CD4-positive, alpha-beta T cell (primary cell): ENCODE measurements at regions not wholly inside any gene's neighbourhood (a gene's known extent, or its start where the extent isn't known, plus 50 kb on each side); places are given as distances from the start of the nearest gene placed in this dataset.
"Not testable (repeated sequence)": the region's sequence is repeated elsewhere in the genome, so short reads cannot be mapped to it uniquely, and the experiment has no call there.

Source experiments
- ATAC-seq: fragments of 200-7000 bp; cut with Tn5 transposase; one replicate; pipeline ENCODE4 v1.10.0; 2022; ENCODE audit warnings: mild to moderate bottlenecking; ENCODE audit not compliant: poor library complexity
- CTCF ChIA-PET: fragments of 350-600 bp; sonication (Branson Sonifier 250); formaldehyde crosslinking; loops from one replicate; lab custom pipeline; 2021; ENCODE audit warnings: antibody characterized with exemption, inconsistent platforms; lab: Charles Lee
- POLR2A ChIA-PET: fragments of 350-600 bp; sonication (Branson Sonifier 250); formaldehyde crosslinking; loops from one replicate; lab custom pipeline; 2021; ENCODE audit warnings: antibody characterized with exemption, inconsistent platforms; lab: Charles Lee
- DNase-seq, 14 experiments: peaks; one replicate each; pipeline ENCODE4 v3.0.0-alpha.2; 2013 to 2020; ENCODE audit warnings: mixed read lengths in 2 of 14
- H3K27ac ChIP-seq, 2 donors: one replicate each; pipeline versions ENCODE4 v1.5.1 to v1.7.0; 2013; ENCODE audit warnings: low read length in 2 of 2, low read depth in 1 of 2, mild to moderate bottlenecking in 1 of 2
- H3K27me3 ChIP-seq, 2 experiments: 1 replicate in 1 of 2; 2 replicates in 1 of 2; pipeline versions ENCODE4 v1.6.1 to v1.7.0; 2013; ENCODE audit warnings: low read length in 2 of 2, control low read depth in 1 of 2, mild to moderate bottlenecking in 1 of 2, moderate library complexity in 1 of 2; ENCODE audit not compliant: insufficient read depth in 2 of 2, control insufficient read depth in 1 of 2
- H3K36me3 ChIP-seq: one replicate; pipeline ENCODE4 v1.6.1; 2013; ENCODE audit warnings: low read length, control low read depth; ENCODE audit not compliant: insufficient read depth
- H3K4me1 ChIP-seq: one replicate; pipeline ENCODE4 v1.6.1; 2013; ENCODE audit warnings: low read length, control low read depth; ENCODE audit not compliant: insufficient read depth
- H3K4me3 ChIP-seq: one replicate; pipeline ENCODE4 v1.5.1; 2013; ENCODE audit warnings: mild to moderate bottlenecking, low read length, moderate library complexity
- H3K9me3 ChIP-seq, 2 experiments: 1 replicate in 1 of 2; 2 replicates in 1 of 2; pipeline versions ENCODE4 v1.6.1 to v1.7.0; 2013; ENCODE audit warnings: low read length in 2 of 2, mild to moderate bottlenecking in 2 of 2, control low read depth in 1 of 2, moderate library complexity in 1 of 2; ENCODE audit not compliant: control insufficient read depth in 1 of 2, insufficient read depth in 1 of 2
- H3K27ac Mint-ChIP-seq: one replicate; pipeline ENCODE4 v1.8.0; 2020; ENCODE audit warnings: mixed read lengths
- H3K27me3 Mint-ChIP-seq: one replicate; pipeline ENCODE4 v1.8.0; 2021; ENCODE audit warnings: mixed read lengths
- H3K36me3 Mint-ChIP-seq: one replicate; pipeline ENCODE4 v1.8.0; 2021; ENCODE audit warnings: low read depth, mixed read lengths
- H3K4me1 Mint-ChIP-seq: one replicate; pipeline ENCODE4 v1.8.0; 2021; ENCODE audit warnings: low read depth, mixed read lengths
- H3K4me3 Mint-ChIP-seq: one replicate; pipeline ENCODE4 v1.8.0; 2020; ENCODE audit warnings: mild to moderate bottlenecking, mixed read lengths
- H3K9me3 Mint-ChIP-seq: one replicate; pipeline ENCODE4 v1.8.0; 2020; ENCODE audit warnings: mixed read lengths
- intact Hi-C, 2 experiments: fragments of 100-400 bp; cut with DNase I in 1 of 2; cut with micrococcal nuclease in 1 of 2; formaldehyde crosslinking; loops; one replicate each; pipeline versions ENCODE4 v1.15.1 to v1.9.0; 2023 to 2025; cut with DNase I, micrococcal nuclease
- TF ChIP-seq, protein P1 (sequence below): fragments of 200-600 bp; IDR thresholded peaks from one replicate; pipeline ENCODE4 v1.8.0; 2022; ENCODE audit warnings: antibody characterized with exemption, mild to moderate bottlenecking

DNA sequence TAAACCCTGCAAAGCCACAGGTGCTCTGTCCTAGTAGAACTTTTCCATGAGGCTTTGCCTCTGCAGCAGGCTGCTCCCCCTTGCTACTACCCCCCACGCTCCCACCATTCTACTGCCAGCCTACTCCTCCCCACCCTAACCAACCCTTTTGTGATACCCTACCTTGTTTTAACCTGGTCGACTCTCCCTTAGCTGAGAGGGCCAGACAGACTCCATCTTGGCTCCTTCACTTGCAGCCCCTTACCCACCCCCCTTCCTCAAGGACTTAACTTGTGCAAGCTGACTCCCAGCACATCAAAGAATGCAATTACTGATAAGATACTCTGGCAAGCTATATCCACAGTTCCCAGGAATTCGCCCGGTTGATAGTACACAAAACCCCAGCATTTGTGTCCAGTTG is 267.9 kb downstream of the POTED start:
- H3K9me3 Mint-ChIP-seq, H3K27ac ChIP-seq, CTCF ChIA-PET, H3K27me3 ChIP-seq, H3K36me3 ChIP-seq, H3K4me3 ChIP-seq, H3K4me3 Mint-ChIP-seq, H3K27ac Mint-ChIP-seq, ATAC-seq, intact Hi-C loops, DNase-seq, POLR2A ChIA-PET, H3K36me3 Mint-ChIP-seq, H3K4me1 Mint-ChIP-seq, H3K9me3 ChIP-seq, H3K4me1 ChIP-seq, H3K27me3 Mint-ChIP-seq: not testable (repeated sequence)

DNA sequence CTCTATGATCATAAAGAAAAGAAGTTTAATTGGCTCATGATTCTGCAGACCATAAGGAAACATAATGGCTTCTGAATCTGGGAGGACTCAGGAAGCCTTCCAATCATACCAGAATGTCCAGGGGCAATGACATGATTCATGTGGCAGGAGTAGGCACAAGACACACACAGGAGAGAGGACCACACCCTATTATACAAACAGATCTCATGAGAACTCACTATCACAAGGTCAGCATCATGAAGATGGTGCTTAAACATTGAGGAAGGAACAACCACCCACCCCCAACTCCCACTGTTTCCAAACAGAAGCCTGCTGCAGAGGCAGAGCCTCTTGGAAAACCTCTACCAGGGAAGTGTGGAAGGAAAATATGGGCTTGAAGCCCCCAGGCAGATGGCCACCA is 267.4 kb downstream of the POTED start:
- H3K36me3 Mint-ChIP-seq, H3K4me3 ChIP-seq, ATAC-seq, DNase-seq, H3K36me3 ChIP-seq, H3K4me1 ChIP-seq, CTCF ChIA-PET, H3K4me3 Mint-ChIP-seq, POLR2A ChIA-PET, H3K27me3 ChIP-seq, H3K9me3 Mint-ChIP-seq, H3K27ac Mint-ChIP-seq, H3K27me3 Mint-ChIP-seq, intact Hi-C loops, H3K9me3 ChIP-seq, H3K27ac ChIP-seq, H3K4me1 Mint-ChIP-seq: not testable (repeated sequence)

DNA sequence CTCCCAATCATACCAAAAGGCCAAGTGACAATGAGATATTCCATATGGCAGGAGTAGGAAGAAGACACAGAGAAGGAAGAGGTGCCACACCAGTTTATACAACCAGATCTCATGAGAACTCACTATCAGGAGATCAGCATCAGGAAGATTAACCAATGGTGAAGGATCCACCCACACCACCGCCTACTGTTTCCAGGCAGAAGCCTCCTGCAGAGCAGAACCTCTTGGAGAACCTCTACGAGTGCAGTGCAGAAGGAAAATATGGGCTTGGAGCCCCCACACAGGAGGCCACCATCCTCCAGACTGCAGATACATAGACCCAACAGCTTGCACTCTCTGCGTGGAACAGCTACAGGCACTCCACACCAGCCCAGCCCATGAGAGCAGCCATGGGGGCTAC is 264.4 kb downstream of the POTED start:
- H3K9me3 ChIP-seq, POLR2A ChIA-PET, H3K4me3 ChIP-seq, DNase-seq, H3K4me3 Mint-ChIP-seq, H3K27ac ChIP-seq, intact Hi-C loops, H3K4me1 ChIP-seq, H3K27ac Mint-ChIP-seq, H3K27me3 ChIP-seq, CTCF ChIA-PET, ATAC-seq, H3K9me3 Mint-ChIP-seq, H3K4me1 Mint-ChIP-seq, H3K36me3 Mint-ChIP-seq, H3K27me3 Mint-ChIP-seq, H3K36me3 ChIP-seq: not testable (repeated sequence)

DNA sequence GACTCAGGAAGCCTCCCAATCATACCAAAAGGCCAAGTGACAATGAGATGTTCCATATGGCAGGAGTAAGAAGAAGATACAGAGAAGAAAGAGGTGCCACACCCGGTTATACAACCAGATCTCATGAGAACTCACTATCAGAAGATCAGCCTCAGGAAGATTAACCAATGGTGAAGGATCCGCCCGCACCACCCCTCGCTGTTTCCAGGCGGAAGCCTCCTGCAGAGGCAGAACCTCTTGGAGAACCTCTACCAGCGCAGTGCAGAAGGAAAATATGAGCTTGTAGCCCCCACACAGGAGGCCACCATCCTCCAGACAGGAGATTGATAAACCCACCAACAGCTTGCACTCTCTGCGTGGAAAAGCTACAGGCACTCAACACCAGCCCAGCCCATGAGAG is 245.1 kb downstream of the POTED start:
- Histone ChIP-seq H3K4me3 (no peak overlapping the region), H3K27me3 (no peaks in the 10 kb centered on the region), H3K36me3 (no peaks in the 10 kb centered on the region), H3K9me3 (peaks cover 0 to 6% of the 10 kb centered on the region in 2 experiments), H3K4me1 (no peaks in the 10 kb centered on the region), H3K27ac (no peak overlapping the region)
- no peaks in the 10 kb centered on the region for H3K4me1 Mint-ChIP-seq
- intact Hi-C loops, result no loop called here
- H3K27me3 Mint-ChIP-seq, result no peaks in the 10 kb centered on the region
- H3K27ac Mint-ChIP-seq, result no peak overlapping the region
- ATAC-seq, result no peak
- H3K36me3 Mint-ChIP-seq, result no peaks in the 10 kb centered on the region
- CTCF ChIA-PET, result no interaction called here
- DNase-seq, result no peak
- TF ChIP-seq, protein P1, sequence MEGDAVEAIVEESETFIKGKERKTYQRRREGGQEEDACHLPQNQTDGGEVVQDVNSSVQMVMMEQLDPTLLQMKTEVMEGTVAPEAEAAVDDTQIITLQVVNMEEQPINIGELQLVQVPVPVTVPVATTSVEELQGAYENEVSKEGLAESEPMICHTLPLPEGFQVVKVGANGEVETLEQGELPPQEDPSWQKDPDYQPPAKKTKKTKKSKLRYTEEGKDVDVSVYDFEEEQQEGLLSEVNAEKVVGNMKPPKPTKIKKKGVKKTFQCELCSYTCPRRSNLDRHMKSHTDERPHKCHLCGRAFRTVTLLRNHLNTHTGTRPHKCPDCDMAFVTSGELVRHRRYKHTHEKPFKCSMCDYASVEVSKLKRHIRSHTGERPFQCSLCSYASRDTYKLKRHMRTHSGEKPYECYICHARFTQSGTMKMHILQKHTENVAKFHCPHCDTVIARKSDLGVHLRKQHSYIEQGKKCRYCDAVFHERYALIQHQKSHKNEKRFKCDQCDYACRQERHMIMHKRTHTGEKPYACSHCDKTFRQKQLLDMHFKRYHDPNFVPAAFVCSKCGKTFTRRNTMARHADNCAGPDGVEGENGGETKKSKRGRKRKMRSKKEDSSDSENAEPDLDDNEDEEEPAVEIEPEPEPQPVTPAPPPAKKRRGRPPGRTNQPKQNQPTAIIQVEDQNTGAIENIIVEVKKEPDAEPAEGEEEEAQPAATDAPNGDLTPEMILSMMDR, result no peak
- POLR2A ChIA-PET, result no interaction called here
- no peak overlapping the region for H3K4me3 Mint-ChIP-seq
- no peaks in the 10 kb centered on the region for H3K9me3 Mint-ChIP-seq

DNA sequence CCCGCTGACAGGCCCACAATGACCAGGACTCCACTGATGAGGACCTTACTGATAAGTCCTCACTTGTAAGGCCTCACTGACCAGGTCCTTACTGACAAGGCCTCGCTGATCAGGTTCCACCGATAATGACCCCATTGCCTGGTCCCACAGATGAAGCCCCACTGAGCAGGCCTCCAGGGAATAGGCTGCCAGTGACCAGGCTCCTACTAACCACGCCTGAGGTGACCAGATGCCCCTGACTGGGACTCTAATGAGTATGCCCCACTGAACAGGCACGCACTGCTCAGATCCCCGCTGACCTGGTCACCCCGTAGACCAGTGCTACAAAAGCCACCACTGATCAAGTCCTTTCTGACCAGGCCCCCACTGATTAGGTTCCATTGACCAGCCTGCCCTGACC is 241.2 kb downstream of the POTED start:
- not testable (repeated sequence) for H3K27ac Mint-ChIP-seq, H3K36me3 Mint-ChIP-seq, DNase-seq

DNA sequence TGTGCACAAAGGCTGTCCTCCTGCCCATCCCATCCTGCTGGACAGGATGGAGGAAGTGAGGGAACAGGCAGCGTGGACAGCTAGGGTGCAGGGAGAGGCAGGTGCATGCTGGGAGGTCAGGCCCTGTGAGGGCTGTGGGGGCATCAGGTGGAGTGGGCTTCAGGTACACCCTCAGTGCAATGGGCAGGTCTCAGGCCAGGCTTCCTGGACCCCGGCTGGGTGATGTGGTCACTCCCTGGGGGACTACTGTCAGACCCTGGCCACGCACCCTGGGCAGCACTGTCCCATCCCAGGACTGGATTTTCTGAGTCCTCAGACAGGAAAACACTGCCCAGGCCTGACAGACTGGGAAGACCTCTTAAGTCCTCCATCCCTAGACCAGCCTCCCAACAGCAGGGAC is 239.9 kb downstream of the POTED start:
- intact Hi-C loops, H3K27me3 ChIP-seq, CTCF ChIA-PET, H3K27ac Mint-ChIP-seq, H3K36me3 Mint-ChIP-seq, H3K9me3 Mint-ChIP-seq, ATAC-seq, H3K4me1 ChIP-seq, H3K36me3 ChIP-seq, H3K27ac ChIP-seq, POLR2A ChIA-PET, H3K27me3 Mint-ChIP-seq, DNase-seq, H3K4me3 Mint-ChIP-seq, H3K4me1 Mint-ChIP-seq, H3K4me3 ChIP-seq: not testable (repeated sequence)
- H3K9me3 ChIP-seq, result peaks cover 0 to 13% of the 10 kb centered on the region in 2 experiments

More for the DNA sequence above, 241.2 kb downstream of the POTED start:
- H3K27ac ChIP-seq, ATAC-seq, H3K4me1 Mint-ChIP-seq, H3K36me3 ChIP-seq, H3K4me3 ChIP-seq, intact Hi-C loops, H3K9me3 Mint-ChIP-seq, CTCF ChIA-PET, H3K27me3 Mint-ChIP-seq, POLR2A ChIA-PET, H3K4me3 Mint-ChIP-seq, H3K27me3 ChIP-seq, H3K4me1 ChIP-seq: not testable (repeated sequence)
- peaks cover 0 to 13% of the 10 kb centered on the region in 2 experiments for H3K9me3 ChIP-seq

DNA sequence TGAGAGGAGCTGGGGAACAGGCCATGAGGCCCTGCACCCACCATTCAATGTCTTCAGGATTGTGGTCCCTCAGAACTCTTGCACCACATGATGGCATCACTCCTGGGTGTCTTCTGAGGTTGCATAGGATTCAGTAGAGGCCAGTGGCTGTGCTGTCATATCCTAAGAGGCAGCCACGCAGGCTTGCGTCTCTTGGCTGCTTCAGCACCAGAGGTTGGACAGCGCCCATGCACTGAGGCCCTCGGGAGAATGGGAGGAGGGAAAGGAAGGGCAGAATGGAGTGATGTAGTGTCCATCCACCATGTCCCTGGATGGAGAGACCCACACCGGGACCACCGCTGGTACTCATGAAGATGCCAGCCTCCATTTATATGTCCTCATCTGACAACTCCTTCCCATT is 237.1 kb downstream of the POTED start:
- H3K4me3 Mint-ChIP-seq, H3K27ac ChIP-seq, H3K27me3 Mint-ChIP-seq, H3K36me3 ChIP-seq, H3K9me3 Mint-ChIP-seq, intact Hi-C loops, H3K27me3 ChIP-seq, CTCF ChIA-PET, H3K4me1 ChIP-seq, ATAC-seq, H3K27ac Mint-ChIP-seq, H3K36me3 Mint-ChIP-seq, DNase-seq, POLR2A ChIA-PET, H3K4me3 ChIP-seq, H3K4me1 Mint-ChIP-seq: not testable (repeated sequence)
- peaks cover 0 to 13% of the 10 kb centered on the region in 2 experiments for H3K9me3 ChIP-seq
